Mesothelial cell of epicardium (in vitro differentiated cells): ENCODE measurements at regions not wholly inside any gene's neighbourhood (a gene's known extent, or its start where the extent isn't known, plus 50 kb on each side); places are given as distances from the start of the nearest gene placed in this dataset.

Source experiments
- DNase-seq, 2 experiments: peaks; one replicate each; pipeline ENCODE4 v3.0.0; 2021; ENCODE audit warnings: low spot score in 2 of 2; ENCODE audit not compliant: unreplicated experiment in 2 of 2
- H3K27ac Mint-ChIP-seq: 2 replicates; pipeline ENCODE4 v1.8.0; 2021; ENCODE audit warnings: mixed read lengths
- H3K27me3 Mint-ChIP-seq: 2 replicates; pipeline ENCODE4 v1.8.0; 2021; ENCODE audit warnings: low read depth, mixed read lengths
- H3K36me3 Mint-ChIP-seq: 2 replicates; pipeline ENCODE4 v1.8.0; 2021; ENCODE audit warnings: mixed read lengths
- H3K4me1 Mint-ChIP-seq: 2 replicates; pipeline ENCODE4 v1.8.0; 2021; ENCODE audit warnings: mixed read lengths
- H3K4me3 Mint-ChIP-seq: 2 replicates; pipeline ENCODE4 v1.8.0; 2021; ENCODE audit warnings: mild to moderate bottlenecking, moderate library complexity, mixed read lengths
- H3K9me3 Mint-ChIP-seq: 2 replicates; pipeline ENCODE4 v1.8.0; 2021; ENCODE audit warnings: mixed read lengths
- CTCF ChIP-seq: fragments of 200-600 bp; sonication (generic); IDR thresholded peaks from one replicate; pipeline ENCODE4 v1.5.0; 2021; ENCODE audit warnings: antibody characterized with exemption; ENCODE audit not compliant: unreplicated experiment

GRCh38 chr15:38689522-38689921, 124.9 kb upstream of the RASGRP1 start:
- H3K27ac Mint-ChIP-seq = no peak overlapping the region
- no peak overlapping the region for H3K4me3 Mint-ChIP-seq
- no peaks in the 10 kb centered on the region for H3K27me3 Mint-ChIP-seq
- H3K4me1 Mint-ChIP-seq = peaks cover 40% of the 10 kb centered on the region
- TF ChIP-seq CTCF = no peak
- DNase-seq = no peak
- H3K36me3 Mint-ChIP-seq = no peaks in the 10 kb centered on the region
- peaks cover 3% of the 10 kb centered on the region for H3K9me3 Mint-ChIP-seq

- no peaks in the 10 kb centered on the region for H3K27me3 Mint-ChIP-seq
- TF ChIP-seq CTCF = no peak
- H3K27ac Mint-ChIP-seq = no peak overlapping the region
- H3K9me3 Mint-ChIP-seq = peaks cover 3% of the 10 kb centered on the region
- H3K36me3 Mint-ChIP-seq = no peaks in the 10 kb centered on the region
- no peak overlapping the region for H3K4me3 Mint-ChIP-seq
- no peak for DNase-seq
- peaks cover 40% of the 10 kb centered on the region for H3K4me1 Mint-ChIP-seq
These were observed 125.6 kb upstream of the RASGRP1 start for GRCh38 chr15:38690216-38690615.

- H3K27me3 Mint-ChIP-seq = no peaks in the 10 kb centered on the region
These were observed 126.2 kb upstream of the RASGRP1 start for GRCh38 chr15:38690719-38691332.

GRCh38 chr15:38691377-38691776, 126.8 kb upstream of the RASGRP1 start:
- no peak for DNase-seq
- no peaks in the 10 kb centered on the region for H3K27me3 Mint-ChIP-seq
- no peaks in the 10 kb centered on the region for H3K36me3 Mint-ChIP-seq
- no peak overlapping the region for H3K27ac Mint-ChIP-seq
- H3K4me3 Mint-ChIP-seq = no peak overlapping the region
- H3K4me1 Mint-ChIP-seq = peaks cover 42% of the 10 kb centered on the region
- H3K9me3 Mint-ChIP-seq = peaks cover 3% of the 10 kb centered on the region
- TF ChIP-seq CTCF = no peak

More at GRCh38 chr15:38690719-38691332, 126.2 kb upstream of the RASGRP1 start:
- peaks cover 3% of the 10 kb centered on the region for H3K9me3 Mint-ChIP-seq
- peaks cover 42% of the 10 kb centered on the region for H3K4me1 Mint-ChIP-seq
- TF ChIP-seq CTCF = peak; percentile 89
- no peaks in the 10 kb centered on the region for H3K36me3 Mint-ChIP-seq
- peak; percentile 48 to 75 for DNase-seq
- no peak overlapping the region for H3K27ac Mint-ChIP-seq
- H3K4me3 Mint-ChIP-seq = no peak overlapping the region

GRCh38 chr15:38691965-38692788, 127.6 kb upstream of the RASGRP1 start:
- Mint-ChIP-seq H3K4me1 (peaks cover 40% of the 10 kb centered on the region), H3K36me3 (no peaks in the 10 kb centered on the region), H3K27me3 (no peaks in the 10 kb centered on the region), H3K27ac (no peak overlapping the region), H3K9me3 (peaks cover 3% of the 10 kb centered on the region), H3K4me3 (no peak overlapping the region)
- no peak for DNase-seq
- no peak for TF ChIP-seq CTCF
